ENCODE measurements at regions not wholly inside any gene's neighbourhood (a gene's known extent, or its start where the extent isn't known, plus 50 kb on each side); places are given as distances from the start of the nearest gene placed in this dataset.

DNA sequence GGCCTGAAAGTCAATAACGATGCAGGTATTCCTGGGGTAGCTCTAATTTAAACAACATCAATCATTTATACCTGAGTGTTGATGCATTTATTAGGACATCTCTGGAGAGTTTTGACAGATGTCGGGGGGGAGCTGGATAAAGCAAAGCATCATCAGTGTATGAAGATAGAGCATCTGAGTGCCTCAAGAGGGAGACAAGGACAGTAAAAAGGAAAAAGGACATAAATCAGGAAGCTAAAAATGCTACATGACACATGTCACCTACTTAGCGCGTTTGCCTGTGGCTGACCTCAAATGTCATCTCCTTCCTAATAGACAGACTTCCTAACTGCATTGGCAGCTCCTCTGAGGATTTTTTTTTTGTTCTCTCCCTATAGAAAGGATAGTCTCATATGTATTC lies 259.5 kb upstream of the PKP2 start:
- TF ChIP-seq CTCF (IDR thresholded peaks at IDR 0.05; ENCODE audit: extremely low read depth in 1 of 2, insufficient read depth in 1 of 2, low read depth in 1 of 2, low read length in 2 of 2) (no peak), POLR2AphosphoS5 (IDR thresholded peaks at IDR 0.05; ENCODE audit: insufficient read depth, low read depth, low read length) (no peak), POLR2A (IDR thresholded peaks at IDR 0.05; ENCODE audit: low read depth, low read length) (no peak), EZH2 (IDR thresholded peaks at IDR 0.05; ENCODE audit: borderline replicate concordance, low read depth, low read length, severe bottlenecking) (no peak), FOS (IDR thresholded peaks at IDR 0.05; ENCODE audit: borderline replicate concordance, insufficient read depth, low read length) (no peak), JUN (IDR thresholded peaks at IDR 0.05; ENCODE audit: borderline replicate concordance, insufficient read depth, insufficient read length, low read depth) (no peak), MYC (IDR thresholded peaks at IDR 0.05; ENCODE audit: low read depth, low read length) (no peak)
- TF ChIP-seq, protein P1, sequence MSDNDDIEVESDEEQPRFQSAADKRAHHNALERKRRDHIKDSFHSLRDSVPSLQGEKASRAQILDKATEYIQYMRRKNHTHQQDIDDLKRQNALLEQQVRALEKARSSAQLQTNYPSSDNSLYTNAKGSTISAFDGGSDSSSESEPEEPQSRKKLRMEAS (IDR thresholded peaks at IDR 0.05; ENCODE audit: insufficient read depth, insufficient read length) = no peak
